Pancreas (tissue), 10 donors: ENCODE measurements at regions not wholly inside any gene's neighbourhood (a gene's known extent, or its start where the extent isn't known, plus 50 kb on each side); places are given as distances from the start of the nearest gene placed in this dataset.

ENCODE experiments used
- ATAC-seq, 4 donors: fragments of 200-7000 bp; cut with Tn5 transposase; one replicate each; pipeline versions ENCODE4 v1.8.0 to v1.9.1; 2020; ENCODE audit warnings: mild to moderate bottlenecking in 4 of 4, moderate library complexity in 4 of 4
- DNase-seq, 6 donors: peaks; one replicate each; pipeline ENCODE4 v3.0.0-alpha.2; 2020
- FAIRE-seq: peaks from 2 replicates; lab custom pipeline; 2012; peaks lifted over from hg19 to GRCh38; lab: Jason Lieb, UNC
- H3K27ac ChIP-seq, 4 donors: fragments of 200-600 bp; sonication (generic); 1 replicate in 3 of 4; 2 replicates in 1 of 4; pipeline versions ENCODE4 v1.5.0 to v1.8.0; 2020
- H3K27me3 ChIP-seq, 4 donors: fragments of 200-600 bp; one replicate each; pipeline ENCODE4 v1.8.0; 2021
- H3K36me3 ChIP-seq, 3 donors: fragments of 200-600 bp; sonication (generic) in 1 of 3; one replicate each; pipeline versions ENCODE4 v1.5.0 to v1.8.0; 2020 to 2021
- H3K4me1 ChIP-seq, 3 donors: fragments of 200-600 bp; one replicate each; pipeline ENCODE4 v1.8.0; 2021
- H3K4me3 ChIP-seq, 4 donors: fragments of 200-600 bp; sonication (generic) in 2 of 4; one replicate each; pipeline versions ENCODE4 v1.5.0 to v1.8.0; 2020 to 2021
- H3K9me3 ChIP-seq, 4 donors: fragments of 200-600 bp; one replicate each; pipeline ENCODE4 v1.8.0; 2021
- WGBS, 2 donors: extraction: QIAGEN DNeasy Blood & Tissue Kit; methylation state at CpG; one replicate each; pipeline ENCODE4 v1.1.7; 2013; 5-methylcytosine and 5-hydroxymethylcytosine counted together
- intact Hi-C, 3 donors: fragments of 100-400 bp; cut with DNase I; formaldehyde crosslinking; loops; one replicate each; pipeline versions ENCODE4 v1.11.1 to v1.14.2; 2022
- TF ChIP-seq, protein P1 (sequence below), 4 donors: fragments of 200-600 bp; sonication (generic) in 3 of 4; IDR thresholded peaks; one replicate each; pipeline versions ENCODE4 v1.5.0 to v1.8.0; 2021; ENCODE audit warnings: antibody characterized with exemption in 4 of 4
- donor health status: healthy with polysubstance abuse.
- donor health status: DM: no; HTN: no; CAD: no; lungs with moderate emphysema.
- donor health status: DM: no; HTN: no; CAD: no.
- donor health status: control.
- donor health status: control.
- donor health status: Bipolar disorder and iron deficiency.
- donor health status: DM: yes; HTN: yes; CAD: no.
- donor health status: DM: no; HTN: no; CAD: no.
- donor health status: DM: no; HTN: no; CAD: no.
- donor health status: DM: yes; HTN: yes; CAD: no.

DNA sequence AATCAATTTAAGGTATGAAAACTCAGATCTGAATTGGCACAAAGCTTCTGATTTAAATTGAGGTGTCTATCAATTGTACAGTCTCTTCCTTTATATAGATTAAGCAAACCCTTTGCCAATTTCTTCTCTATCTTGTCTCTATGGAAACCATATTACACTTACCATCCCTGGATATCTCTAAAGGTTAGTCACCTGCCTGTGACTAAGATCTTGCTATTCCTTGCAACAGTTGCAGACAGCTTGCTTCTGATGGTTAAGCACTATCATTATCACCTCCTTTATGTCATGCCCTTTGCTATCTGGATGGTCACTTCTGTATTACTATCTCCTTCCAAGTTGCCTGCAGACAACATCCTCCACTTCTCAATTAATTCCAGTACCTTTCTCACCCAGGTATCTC lies 998.6 kb upstream of the B3GALT2 start:
- H3K27ac ChIP-seq: no peak overlapping the region
- TF ChIP-seq, protein P1, sequence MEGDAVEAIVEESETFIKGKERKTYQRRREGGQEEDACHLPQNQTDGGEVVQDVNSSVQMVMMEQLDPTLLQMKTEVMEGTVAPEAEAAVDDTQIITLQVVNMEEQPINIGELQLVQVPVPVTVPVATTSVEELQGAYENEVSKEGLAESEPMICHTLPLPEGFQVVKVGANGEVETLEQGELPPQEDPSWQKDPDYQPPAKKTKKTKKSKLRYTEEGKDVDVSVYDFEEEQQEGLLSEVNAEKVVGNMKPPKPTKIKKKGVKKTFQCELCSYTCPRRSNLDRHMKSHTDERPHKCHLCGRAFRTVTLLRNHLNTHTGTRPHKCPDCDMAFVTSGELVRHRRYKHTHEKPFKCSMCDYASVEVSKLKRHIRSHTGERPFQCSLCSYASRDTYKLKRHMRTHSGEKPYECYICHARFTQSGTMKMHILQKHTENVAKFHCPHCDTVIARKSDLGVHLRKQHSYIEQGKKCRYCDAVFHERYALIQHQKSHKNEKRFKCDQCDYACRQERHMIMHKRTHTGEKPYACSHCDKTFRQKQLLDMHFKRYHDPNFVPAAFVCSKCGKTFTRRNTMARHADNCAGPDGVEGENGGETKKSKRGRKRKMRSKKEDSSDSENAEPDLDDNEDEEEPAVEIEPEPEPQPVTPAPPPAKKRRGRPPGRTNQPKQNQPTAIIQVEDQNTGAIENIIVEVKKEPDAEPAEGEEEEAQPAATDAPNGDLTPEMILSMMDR (IDR thresholded peaks at IDR 0.05): no peak
- no peaks in the 10 kb centered on the region for H3K9me3 ChIP-seq
- H3K36me3 ChIP-seq: no peaks in the 10 kb centered on the region
- H3K4me1 ChIP-seq: no peaks in the 10 kb centered on the region
- no peak for ATAC-seq
- FAIRE-seq: no peak
- DNase-seq: no peak
- intact Hi-C loops: no loop called here
- no peaks in the 10 kb centered on the region for H3K27me3 ChIP-seq
- no peak overlapping the region for H3K4me3 ChIP-seq

DNA sequence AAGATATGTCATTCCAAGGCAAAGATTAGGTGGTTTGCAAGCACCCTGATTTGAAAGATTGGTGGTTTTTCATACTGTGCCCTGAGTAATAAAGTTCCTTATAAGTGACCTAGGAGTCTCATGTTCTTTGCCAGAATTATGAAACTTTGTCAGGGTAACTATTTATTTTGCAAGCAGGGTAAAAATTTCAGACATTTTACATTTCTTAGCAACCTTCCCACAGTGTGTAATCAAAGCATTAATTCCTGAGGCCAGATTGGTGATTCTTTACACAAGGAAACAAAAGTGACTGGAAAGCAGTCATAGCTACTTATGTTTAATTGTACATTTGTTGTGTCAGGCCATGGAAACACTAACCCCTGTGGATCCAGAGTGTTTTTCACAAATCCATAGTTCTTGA lies 998.0 kb upstream of the B3GALT2 start:
- TF ChIP-seq, protein P1 (IDR thresholded peaks at IDR 0.05): no peak
- Histone ChIP-seq H3K4me1 (no peaks in the 10 kb centered on the region), H3K27me3 (no peaks in the 10 kb centered on the region), H3K9me3 (no peaks in the 10 kb centered on the region), H3K36me3 (no peaks in the 10 kb centered on the region), H3K4me3 (no peak overlapping the region), H3K27ac (no peak overlapping the region)
- ATAC-seq (no peak), DNase-seq (no peak), FAIRE-seq (no peak)
- intact Hi-C loops: no loop called here

DNA sequence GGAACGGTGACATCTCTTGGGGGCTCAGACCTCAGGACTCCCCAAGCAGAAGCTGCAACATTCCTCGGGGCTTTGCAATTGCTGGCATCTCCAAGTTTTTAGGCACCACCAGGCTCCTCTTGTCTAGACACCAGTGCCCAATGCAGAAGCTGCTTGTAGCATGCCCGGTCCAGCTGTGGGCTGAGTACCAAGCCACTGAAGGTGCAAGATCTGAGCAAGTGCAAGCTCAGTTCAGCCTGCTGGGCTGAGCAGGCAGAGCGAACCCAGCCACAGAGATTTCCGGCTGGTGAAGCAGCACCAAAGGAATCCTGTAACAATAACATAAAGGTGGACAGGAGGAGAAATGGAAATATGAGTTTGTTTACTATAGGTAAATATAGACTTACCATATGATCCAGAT lies 995.4 kb upstream of the B3GALT2 start:
- ATAC-seq: no peak
- Histone ChIP-seq H3K27me3 (no peaks in the 10 kb centered on the region), H3K4me1 (no peaks in the 10 kb centered on the region), H3K9me3 (no peaks in the 10 kb centered on the region), H3K27ac (no peak overlapping the region), H3K36me3 (no peaks in the 10 kb centered on the region), H3K4me3 (no peak overlapping the region)
- FAIRE-seq: no peak
- 75 to 86% methylated on average over 5 of the region's 5 CpGs for WGBS, 2 donors
- DNase-seq: peak in 1 of 6 donors; percentile 25
- TF ChIP-seq, protein P1 (IDR thresholded peaks at IDR 0.05): no peak
- intact Hi-C loops: no loop called here

DNA sequence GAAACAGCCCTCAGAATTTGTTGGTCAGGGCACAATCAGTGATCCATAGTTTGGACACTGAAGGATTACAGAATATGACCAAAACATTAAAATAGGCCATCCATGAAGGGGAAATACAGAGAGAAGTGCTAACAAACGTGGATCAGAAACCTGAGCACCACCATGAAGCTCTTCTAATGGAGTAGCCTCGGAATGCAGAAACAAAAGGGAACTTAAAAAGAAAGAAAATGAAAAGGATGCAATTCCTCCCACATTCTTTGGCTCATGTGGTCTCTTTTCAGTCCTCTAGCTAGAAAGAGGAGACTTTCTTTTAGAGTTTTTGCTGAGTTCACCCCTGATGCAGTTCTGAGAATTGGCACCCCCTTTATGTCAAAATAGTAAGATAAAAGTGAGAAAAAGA lies 989.8 kb upstream of the B3GALT2 start:
- H3K27ac ChIP-seq: no peak overlapping the region
- no peaks in the 10 kb centered on the region for H3K9me3 ChIP-seq
- TF ChIP-seq, protein P1 (IDR thresholded peaks at IDR 0.05): no peak
- no peak overlapping the region for H3K4me3 ChIP-seq
- ATAC-seq: no peak
- no peaks in the 10 kb centered on the region for H3K4me1 ChIP-seq
- WGBS, 2 donors: 52 to 56% methylated on average over 2 of the region's 2 CpGs
- intact Hi-C loops: no loop called here
- DNase-seq: no peak
- H3K36me3 ChIP-seq: no peaks in the 10 kb centered on the region
- H3K27me3 ChIP-seq: no peaks in the 10 kb centered on the region
- no peak for FAIRE-seq

DNA sequence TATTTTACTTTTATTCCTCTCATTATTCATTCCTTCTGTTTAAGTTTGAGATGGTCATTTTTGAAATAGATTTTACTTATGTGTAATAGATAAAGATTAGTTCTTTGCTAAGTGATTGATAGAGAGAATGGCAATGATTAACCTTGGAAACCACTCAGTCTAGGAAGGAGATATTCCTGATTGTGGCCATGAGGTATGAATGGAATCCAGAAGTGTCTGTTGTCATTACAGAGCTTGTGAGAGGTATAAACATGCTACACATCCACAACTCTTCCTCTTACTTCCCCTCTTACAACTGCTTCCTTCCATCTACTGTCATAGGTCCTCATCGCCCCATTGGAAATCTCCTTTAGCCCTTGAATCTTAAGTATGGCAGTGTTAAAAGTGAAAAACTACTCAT lies 988.8 kb upstream of the B3GALT2 start:
- H3K4me3 ChIP-seq: no peak overlapping the region
- ATAC-seq (no peak), FAIRE-seq (no peak), DNase-seq (no peak)
- intact Hi-C loops: no loop called here
- no peaks in the 10 kb centered on the region for H3K27me3 ChIP-seq
- 86 to 100% methylated on average over 1 of the region's 1 CpG for WGBS, 2 donors
- TF ChIP-seq, protein P1 (IDR thresholded peaks at IDR 0.05): no peak
- H3K9me3 ChIP-seq: no peaks in the 10 kb centered on the region
- no peaks in the 10 kb centered on the region for H3K36me3 ChIP-seq
- no peak overlapping the region for H3K27ac ChIP-seq
- no peaks in the 10 kb centered on the region for H3K4me1 ChIP-seq
